Epidermal melanocyte (primary cell): ENCODE measurements at regions not wholly inside any gene's neighbourhood (a gene's known extent, or its start where the extent isn't known, plus 50 kb on each side); places are given as distances from the start of the nearest gene placed in this dataset.

ENCODE experiments used
- DNase-seq: peaks from one replicate; pipeline ENCODE4 v3.0.0; 2011; ENCODE audit warnings: low spot score; ENCODE audit not compliant: insufficient read length

DNA sequence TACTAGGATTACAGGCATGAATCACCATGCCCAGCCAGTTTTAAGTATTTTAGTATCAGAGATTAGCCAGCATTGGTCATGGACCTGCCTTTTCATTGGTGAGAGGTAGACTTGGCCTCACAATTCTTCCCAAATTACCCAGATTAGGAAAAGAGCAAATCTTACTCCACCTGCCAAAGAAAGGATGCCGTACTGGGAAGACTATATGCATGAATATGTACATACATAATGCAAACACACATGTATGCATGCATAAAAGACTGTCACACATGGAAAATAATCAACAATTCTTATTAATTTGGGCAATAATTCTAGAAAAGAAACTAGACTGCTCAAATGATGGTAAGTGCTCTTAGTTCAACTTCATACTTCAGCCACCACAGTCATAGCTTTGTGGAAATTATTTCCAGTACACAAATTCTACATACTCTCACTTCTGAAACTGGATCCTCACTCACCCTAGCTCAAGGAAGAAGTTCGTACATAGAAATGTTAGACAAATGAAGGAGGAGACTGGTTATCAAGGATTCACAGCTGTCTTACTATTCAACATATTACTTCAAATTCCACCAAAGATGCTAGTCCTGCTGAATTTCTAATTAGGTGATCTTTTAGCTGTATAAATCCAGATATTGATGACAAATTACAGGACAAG, 73.7 kb downstream of the MINAR2 start:
- DNase-seq, result no peak

DNA sequence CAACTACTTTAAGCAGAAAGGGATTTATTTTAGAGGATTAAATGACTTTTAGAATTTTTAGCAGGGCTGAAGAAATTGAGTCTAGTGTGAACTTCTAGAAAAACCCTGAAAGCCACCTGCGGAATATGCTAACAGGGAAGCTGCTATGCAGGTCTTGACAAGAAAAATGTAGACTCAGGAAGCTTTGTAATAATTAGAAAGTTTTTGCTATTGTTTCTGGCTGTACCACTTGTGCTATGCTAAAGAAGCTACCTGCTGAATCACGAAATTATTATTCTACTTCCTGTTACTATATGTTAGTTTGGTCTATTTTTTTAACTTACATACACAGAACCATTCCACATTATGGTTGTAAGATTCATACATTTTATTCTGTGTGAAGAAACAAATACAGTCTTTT, 74.0 kb upstream of the CHSY3 start:
- no peak for DNase-seq

DNA sequence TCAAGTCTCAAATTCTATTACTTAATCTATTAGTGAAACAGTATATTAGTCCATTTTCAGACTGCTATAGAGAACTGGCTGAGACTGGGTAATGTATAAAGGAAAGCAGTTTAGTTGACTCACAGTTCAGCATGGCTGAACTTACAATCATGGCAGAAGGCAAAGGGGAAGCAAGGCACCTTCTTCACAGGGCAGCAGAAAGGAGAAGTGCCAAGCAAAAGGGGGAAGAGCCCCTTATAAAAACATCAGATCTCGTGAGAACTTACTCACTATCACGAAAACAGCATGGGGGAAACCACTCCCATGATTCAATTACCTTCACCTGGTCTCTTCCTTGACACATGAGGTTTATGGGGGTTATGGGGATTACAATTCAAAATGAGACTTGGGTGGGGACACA, 67.9 kb upstream of the CHSY3 start:
- DNase-seq, result no peak

DNA sequence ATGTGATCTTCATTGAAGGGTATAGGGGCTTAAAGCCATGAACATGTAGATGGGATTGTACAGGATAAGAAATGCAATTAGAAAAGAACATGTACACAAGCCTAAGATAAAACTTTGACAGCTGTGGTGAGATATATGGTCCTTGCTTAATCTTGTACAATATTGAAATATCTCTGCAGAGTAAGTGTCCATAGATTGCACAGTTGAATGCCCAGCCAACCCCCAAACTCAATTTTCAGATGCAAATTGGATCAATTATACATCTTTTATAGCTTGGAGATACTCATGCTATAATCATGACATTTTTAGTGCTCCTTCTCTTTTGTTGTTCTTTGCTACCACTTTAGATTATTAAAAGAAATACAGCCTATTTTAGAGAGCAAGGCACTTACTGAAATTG, 59.5 kb upstream of the CHSY3 start:
- no peak for DNase-seq

DNA sequence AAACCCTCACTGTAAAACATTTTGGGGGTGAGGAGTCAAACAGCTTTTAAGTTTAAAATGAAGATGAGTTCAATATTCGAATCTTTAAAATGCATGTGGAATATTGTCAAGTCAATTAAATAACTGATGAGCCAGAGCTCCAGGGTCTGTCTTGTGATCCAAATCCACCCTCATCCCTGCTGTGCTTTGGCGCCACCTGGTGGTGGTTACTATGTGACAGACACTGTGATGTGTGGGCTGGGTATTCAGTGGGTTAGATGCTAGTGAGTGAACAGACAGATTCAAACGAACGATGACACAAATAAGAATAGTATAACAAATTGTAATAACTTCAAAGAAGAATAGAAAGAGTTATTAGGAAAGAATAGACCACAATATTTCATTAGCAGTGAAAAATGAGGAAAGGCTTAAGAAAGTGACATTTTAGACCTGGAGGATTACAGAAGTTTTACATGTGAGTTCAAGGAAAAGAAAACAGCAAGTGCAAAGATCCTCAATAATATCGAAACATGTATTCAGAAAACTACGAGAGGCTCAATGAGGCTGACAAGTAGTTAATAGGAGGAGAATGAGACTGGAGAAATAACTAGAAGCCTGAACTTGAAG, 51.4 kb upstream of the CHSY3 start:
- DNase-seq, result peak; percentile 67

DNA sequence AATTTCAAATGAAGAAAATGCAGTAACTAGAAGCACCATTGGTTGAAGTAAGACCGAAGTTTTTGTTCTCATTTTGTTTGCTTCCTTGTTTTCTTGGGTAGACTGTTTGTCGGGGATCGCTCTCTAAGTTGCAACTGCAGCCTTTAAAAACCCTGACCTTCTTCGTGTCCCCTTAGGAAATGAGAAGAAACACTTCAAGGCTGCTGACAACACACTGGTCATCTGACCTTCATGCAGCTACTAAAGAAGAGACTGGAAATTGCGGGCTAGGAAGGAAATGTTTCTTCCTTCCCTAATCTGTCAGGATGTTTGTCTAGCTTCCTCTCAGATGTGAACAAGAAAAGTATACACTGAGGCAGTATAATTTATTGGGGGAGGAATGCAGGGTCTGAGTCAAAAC, 50.7 kb upstream of the CHSY3 start:
- no peak for DNase-seq
